ENCODE measurements at regions not wholly inside any gene's neighbourhood (a gene's known extent, or its start where the extent isn't known, plus 50 kb on each side); places are given as distances from the start of the nearest gene placed in this dataset.

GRCh38 chrX:16278927-16279326 lies 111.6 kb downstream of the MAGEB17 start:
- Histone ChIP-seq H3K4me3 (no peak overlapping the region), H3K27me3 (replicated peaks; ENCODE audit: insufficient read depth) (no peaks in the 10 kb centered on the region), H3K9me3 (no peaks in the 10 kb centered on the region), H3K36me3 (no peaks in the 10 kb centered on the region), H3K27ac (no peak overlapping the region), H3K4me1 (ENCODE audit: control insufficient read depth in 1 of 2, low read depth in 2 of 2) (no peaks in the 10 kb centered on the region)
- TF ChIP-seq CTCF (IDR thresholded peaks at IDR 0.05), result no peak
- ATAC-seq (ENCODE audit: insufficient number of reproducible peaks, low FRiP score, low read depth) (no peak), DNase-seq (ENCODE audit: low spot score) (no peak)

- no peak for TF ChIP-seq CTCF (IDR thresholded peaks at IDR 0.05)
- no peaks in the 10 kb centered on the region for H3K36me3 ChIP-seq
- H3K4me3 ChIP-seq, result no peak overlapping the region
- H3K27ac ChIP-seq, result no peak overlapping the region
- no peaks in the 10 kb centered on the region for H3K9me3 ChIP-seq
- no peak for DNase-seq (ENCODE audit: low spot score)
- ATAC-seq (ENCODE audit: insufficient number of reproducible peaks, low FRiP score, low read depth), result no peak
- no peaks in the 10 kb centered on the region for H3K27me3 ChIP-seq (replicated peaks; ENCODE audit: insufficient read depth)
- H3K4me1 ChIP-seq (ENCODE audit: control insufficient read depth in 1 of 2, low read depth in 2 of 2), result no peaks in the 10 kb centered on the region
These were observed 114.9 kb downstream of the MAGEB17 start for GRCh38 chrX:16282209-16282608.

GRCh38 chrX:16284842-16285241 lies 117.6 kb downstream of the MAGEB17 start:
- Histone ChIP-seq H3K36me3 (no peaks in the 10 kb centered on the region), H3K4me3 (no peak overlapping the region), H3K27me3 (replicated peaks; ENCODE audit: insufficient read depth) (no peaks in the 10 kb centered on the region), H3K4me1 (ENCODE audit: control insufficient read depth in 1 of 2, low read depth in 2 of 2) (no peaks in the 10 kb centered on the region), H3K9me3 (no peaks in the 10 kb centered on the region), H3K27ac (no peak overlapping the region)
- no peak for TF ChIP-seq CTCF (IDR thresholded peaks at IDR 0.05)
- DNase-seq (ENCODE audit: low spot score), result no peak
- no peak for ATAC-seq (ENCODE audit: insufficient number of reproducible peaks, low FRiP score, low read depth)

- H3K4me3 ChIP-seq, result no peak overlapping the region
- H3K4me1 ChIP-seq (ENCODE audit: control insufficient read depth in 1 of 2, low read depth in 2 of 2), result no peaks in the 10 kb centered on the region
- no peak for ATAC-seq (ENCODE audit: insufficient number of reproducible peaks, low FRiP score, low read depth)
- H3K36me3 ChIP-seq, result no peaks in the 10 kb centered on the region
- no peaks in the 10 kb centered on the region for H3K27me3 ChIP-seq (replicated peaks; ENCODE audit: insufficient read depth)
- DNase-seq (ENCODE audit: low spot score), result no peak
- no peak for TF ChIP-seq CTCF (IDR thresholded peaks at IDR 0.05)
- H3K27ac ChIP-seq, result no peak overlapping the region
- H3K9me3 ChIP-seq, result no peaks in the 10 kb centered on the region
These were observed 123.7 kb downstream of the MAGEB17 start for GRCh38 chrX:16290997-16291396.

- ATAC-seq (ENCODE audit: insufficient number of reproducible peaks, low FRiP score, low read depth) (no peak), DNase-seq (ENCODE audit: low spot score) (no peak)
- Histone ChIP-seq H3K36me3 (no peaks in the 10 kb centered on the region), H3K27ac (no peak overlapping the region), H3K4me1 (ENCODE audit: control insufficient read depth in 1 of 2, low read depth in 2 of 2) (no peaks in the 10 kb centered on the region), H3K4me3 (no peak overlapping the region), H3K9me3 (no peaks in the 10 kb centered on the region), H3K27me3 (replicated peaks; ENCODE audit: insufficient read depth) (no peaks in the 10 kb centered on the region)
- TF ChIP-seq CTCF (IDR thresholded peaks at IDR 0.05), result no peak
These were observed 133.6 kb downstream of the MAGEB17 start for GRCh38 chrX:16300831-16301230.
